ENCODE measurements at regions not wholly inside any gene's neighbourhood (a gene's known extent, or its start where the extent isn't known, plus 50 kb on each side); places are given as distances from the start of the nearest gene placed in this dataset.

DNA sequence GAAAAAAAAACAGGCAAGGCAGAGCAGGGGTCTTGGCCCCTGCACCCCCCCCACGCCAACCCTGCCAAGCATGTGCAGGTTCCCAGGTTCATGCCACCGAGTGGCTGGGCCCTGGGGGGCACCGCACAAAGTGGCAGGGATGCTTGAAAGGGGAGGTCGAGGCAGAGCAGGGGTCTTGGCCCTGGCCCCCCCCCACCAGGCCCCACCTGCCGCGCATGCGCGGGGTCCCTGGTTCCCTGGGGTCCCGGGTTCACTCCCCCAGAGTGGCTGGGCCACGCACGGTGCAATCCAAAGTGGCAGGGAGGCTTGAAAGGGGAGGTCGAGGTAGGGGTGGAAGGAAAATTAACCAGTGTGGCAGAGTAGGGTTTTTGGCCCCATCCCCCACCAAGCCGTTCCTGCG lies 312.2 kb downstream of the ALG10 start:
- no peak overlapping the region for H3K4me3 Mint-ChIP-seq
- no peaks in the 10 kb centered on the region for H3K27me3 Mint-ChIP-seq (ENCODE audit: low read depth)
- TF ChIP-seq, protein P1, sequence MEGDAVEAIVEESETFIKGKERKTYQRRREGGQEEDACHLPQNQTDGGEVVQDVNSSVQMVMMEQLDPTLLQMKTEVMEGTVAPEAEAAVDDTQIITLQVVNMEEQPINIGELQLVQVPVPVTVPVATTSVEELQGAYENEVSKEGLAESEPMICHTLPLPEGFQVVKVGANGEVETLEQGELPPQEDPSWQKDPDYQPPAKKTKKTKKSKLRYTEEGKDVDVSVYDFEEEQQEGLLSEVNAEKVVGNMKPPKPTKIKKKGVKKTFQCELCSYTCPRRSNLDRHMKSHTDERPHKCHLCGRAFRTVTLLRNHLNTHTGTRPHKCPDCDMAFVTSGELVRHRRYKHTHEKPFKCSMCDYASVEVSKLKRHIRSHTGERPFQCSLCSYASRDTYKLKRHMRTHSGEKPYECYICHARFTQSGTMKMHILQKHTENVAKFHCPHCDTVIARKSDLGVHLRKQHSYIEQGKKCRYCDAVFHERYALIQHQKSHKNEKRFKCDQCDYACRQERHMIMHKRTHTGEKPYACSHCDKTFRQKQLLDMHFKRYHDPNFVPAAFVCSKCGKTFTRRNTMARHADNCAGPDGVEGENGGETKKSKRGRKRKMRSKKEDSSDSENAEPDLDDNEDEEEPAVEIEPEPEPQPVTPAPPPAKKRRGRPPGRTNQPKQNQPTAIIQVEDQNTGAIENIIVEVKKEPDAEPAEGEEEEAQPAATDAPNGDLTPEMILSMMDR (IDR thresholded peaks at IDR 0.05; ENCODE audit: unreplicated experiment in 3 of 3), result no peak
- H3K9me3 Mint-ChIP-seq, result peaks cover 24% of the 10 kb centered on the region
- H3K27ac Mint-ChIP-seq, result no peak overlapping the region
- H3K36me3 Mint-ChIP-seq (ENCODE audit: low read depth), result peaks cover 4% of the 10 kb centered on the region
- no peaks in the 10 kb centered on the region for H3K4me1 Mint-ChIP-seq

DNA sequence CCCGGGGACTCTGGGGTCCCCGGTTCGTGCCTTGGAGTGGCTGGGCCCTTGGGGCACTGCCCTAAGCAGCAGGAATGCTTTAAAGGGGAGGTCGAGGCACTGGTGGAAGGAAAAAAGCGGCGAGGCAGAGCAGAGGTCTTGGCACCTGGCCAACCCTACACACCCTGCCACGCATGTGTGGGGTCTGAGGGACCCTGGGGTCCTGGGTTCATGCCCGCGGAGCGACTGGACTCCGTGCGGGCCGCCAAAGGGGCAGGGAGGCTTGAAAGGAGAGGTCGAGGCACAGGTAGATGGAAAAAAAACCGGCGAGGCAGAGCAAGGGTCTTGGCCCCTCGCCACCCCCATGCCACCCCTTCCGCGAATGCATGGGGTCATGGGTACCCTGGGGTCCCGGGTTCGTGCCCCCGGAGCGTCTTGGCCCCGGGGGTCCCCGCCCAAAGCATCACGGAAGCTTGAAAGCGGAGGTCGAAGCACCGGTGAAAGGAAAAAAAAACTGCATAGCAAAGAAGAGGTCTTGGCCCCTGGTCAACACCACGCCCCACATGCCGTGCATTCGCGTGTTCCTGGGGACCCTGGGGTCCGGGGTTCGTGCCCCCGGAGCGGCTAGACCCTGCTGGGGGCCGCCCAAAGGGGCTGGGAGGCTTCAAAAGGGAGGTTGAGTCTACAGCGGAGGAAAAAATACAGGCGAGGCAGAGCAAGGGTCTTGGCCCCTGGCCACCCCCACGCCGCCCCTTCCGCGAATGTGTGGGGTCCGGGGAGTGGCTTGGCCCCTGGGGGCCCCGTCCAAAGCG lies 312.9 kb downstream of the ALG10 start:
- H3K36me3 Mint-ChIP-seq (ENCODE audit: low read depth), result no peaks in the 10 kb centered on the region
- H3K4me1 Mint-ChIP-seq, result no peaks in the 10 kb centered on the region
- TF ChIP-seq, protein P1 (IDR thresholded peaks at IDR 0.05; ENCODE audit: unreplicated experiment in 3 of 3), result no peak
- H3K27me3 Mint-ChIP-seq (ENCODE audit: low read depth), result no peaks in the 10 kb centered on the region
- no peak overlapping the region for H3K4me3 Mint-ChIP-seq
- H3K9me3 Mint-ChIP-seq, result peaks cover 22% of the 10 kb centered on the region
- no peak overlapping the region for H3K27ac Mint-ChIP-seq

GRCh38 chr12:34335819-34336262 lies 313.5 kb downstream of the ALG10 start:
- Mint-ChIP-seq H3K4me1 (no peaks in the 10 kb centered on the region), H3K4me3 (no peak overlapping the region), H3K9me3 (peaks cover 15% of the 10 kb centered on the region), H3K27me3 (ENCODE audit: low read depth) (no peaks in the 10 kb centered on the region), H3K36me3 (ENCODE audit: low read depth) (no peaks in the 10 kb centered on the region), H3K27ac (no peak overlapping the region)
- TF ChIP-seq, protein P1 (IDR thresholded peaks at IDR 0.05; ENCODE audit: unreplicated experiment in 3 of 3), result no peak

GRCh38 chr12:34336619-34337465 lies 314.5 kb downstream of the ALG10 start:
- Mint-ChIP-seq H3K9me3 (peaks cover 8% of the 10 kb centered on the region), H3K4me3 (no peak overlapping the region), H3K36me3 (ENCODE audit: low read depth) (no peaks in the 10 kb centered on the region), H3K4me1 (no peaks in the 10 kb centered on the region), H3K27me3 (ENCODE audit: low read depth) (no peaks in the 10 kb centered on the region), H3K27ac (no peak overlapping the region)
- TF ChIP-seq, protein P1 (IDR thresholded peaks at IDR 0.05; ENCODE audit: unreplicated experiment in 3 of 3), result no peak

DNA sequence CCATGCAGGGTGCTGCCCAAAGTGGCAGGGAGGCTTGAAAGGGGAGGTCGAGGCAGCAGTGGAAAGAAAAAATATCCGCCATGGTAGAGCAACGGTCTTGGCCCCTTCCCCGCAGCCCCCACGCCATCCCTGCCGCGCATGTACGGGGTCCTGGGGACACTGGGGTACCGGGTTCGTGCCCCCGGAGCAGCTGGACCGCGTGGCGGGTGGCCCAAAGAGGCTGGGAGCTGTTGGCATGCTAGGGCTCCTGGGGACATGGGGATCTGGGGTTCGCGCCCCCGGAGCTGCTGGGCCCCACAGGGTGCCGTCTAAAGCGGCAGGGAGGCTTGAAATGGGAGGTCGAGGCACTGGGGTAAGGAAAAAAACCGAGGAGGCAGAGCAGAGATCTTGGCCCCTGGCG lies 316.5 kb downstream of the ALG10 start:
- no peaks in the 10 kb centered on the region for H3K27me3 Mint-ChIP-seq (ENCODE audit: low read depth)
- H3K4me3 Mint-ChIP-seq, result no peak overlapping the region
- no peak overlapping the region for H3K27ac Mint-ChIP-seq
- H3K4me1 Mint-ChIP-seq, result no peaks in the 10 kb centered on the region
- no peaks in the 10 kb centered on the region for H3K36me3 Mint-ChIP-seq (ENCODE audit: low read depth)
- TF ChIP-seq, protein P1 (IDR thresholded peaks at IDR 0.05; ENCODE audit: unreplicated experiment in 3 of 3), result no peak
- peaks cover 6% of the 10 kb centered on the region for H3K9me3 Mint-ChIP-seq

All from nephron (organoid).